Adipocyte (in vitro differentiated cells): ENCODE measurements at regions not wholly inside any gene's neighbourhood (a gene's known extent, or its start where the extent isn't known, plus 50 kb on each side); places are given as distances from the start of the nearest gene placed in this dataset.

Experiments
- DNase-seq: peaks from one replicate; pipeline ENCODE4 v3.0.0-alpha.2; 2015; ENCODE audit warnings: low read depth
- H3K27me3 ChIP-seq: replicated peaks from 2 replicates; pipeline ENCODE4 v1.7.0; 2013; ENCODE audit warnings: mild to moderate bottlenecking, low read length, moderate library complexity; ENCODE audit not compliant: control insufficient read depth, insufficient read depth
- H3K36me3 ChIP-seq: 2 replicates; pipeline ENCODE4 v1.7.0; 2013; ENCODE audit warnings: low read length, mild to moderate bottlenecking, moderate library complexity; ENCODE audit not compliant: control insufficient read depth, insufficient read depth, severe bottlenecking
- H3K4me1 ChIP-seq: 2 replicates; pipeline ENCODE4 v1.7.0; 2013; ENCODE audit warnings: mild to moderate bottlenecking, low read length, moderate library complexity; ENCODE audit not compliant: control insufficient read depth, insufficient read depth
- H3K4me3 ChIP-seq: 2 replicates; pipeline ENCODE4 v1.7.0; 2013; ENCODE audit warnings: mild to moderate bottlenecking, low read length, moderate library complexity
- H3K9ac ChIP-seq: 2 replicates; pipeline ENCODE4 v1.7.0; 2013; ENCODE audit warnings: mild to moderate bottlenecking, low read length, moderate library complexity
- H3K9me3 ChIP-seq: 2 replicates; pipeline ENCODE4 v1.7.0; 2013; ENCODE audit warnings: mild to moderate bottlenecking, low read length, moderate library complexity; ENCODE audit not compliant: control insufficient read depth

DNA sequence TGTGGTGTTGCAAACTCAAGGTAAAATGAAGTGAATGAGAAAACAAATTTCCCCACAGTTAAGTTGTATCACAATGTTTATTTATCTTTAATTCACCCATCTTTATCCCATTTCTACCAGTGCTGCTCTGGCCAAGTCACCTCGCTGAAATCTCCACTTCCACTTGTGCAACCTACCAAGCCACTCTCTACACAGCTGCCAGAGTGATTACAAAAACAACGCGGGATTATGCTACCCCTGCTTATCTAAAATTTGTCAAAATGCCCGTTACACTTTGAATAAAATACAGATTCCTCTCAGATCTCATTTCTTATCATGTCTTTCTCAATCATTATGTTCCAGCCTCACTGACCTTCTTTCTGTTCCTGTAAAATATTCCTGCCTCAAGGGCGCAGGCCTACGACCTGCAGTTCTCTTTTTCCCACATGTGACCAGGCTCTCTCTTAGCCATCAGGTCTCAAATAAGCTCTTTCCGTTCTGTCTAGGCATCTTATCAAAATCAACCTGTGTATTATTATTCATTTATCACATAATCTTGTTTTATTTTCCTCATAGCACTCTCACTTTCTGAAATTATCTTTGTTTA, 95.6 kb downstream of the NTMT2 start:
- Histone ChIP-seq H3K9ac (no peak overlapping the region), H3K27me3 (no peaks in the 10 kb centered on the region), H3K36me3 (no peaks in the 10 kb centered on the region), H3K9me3 (no peaks in the 10 kb centered on the region), H3K4me3 (no peak overlapping the region), H3K4me1 (peaks cover 17% of the 10 kb centered on the region)
- peak; percentile 26 for DNase-seq

DNA sequence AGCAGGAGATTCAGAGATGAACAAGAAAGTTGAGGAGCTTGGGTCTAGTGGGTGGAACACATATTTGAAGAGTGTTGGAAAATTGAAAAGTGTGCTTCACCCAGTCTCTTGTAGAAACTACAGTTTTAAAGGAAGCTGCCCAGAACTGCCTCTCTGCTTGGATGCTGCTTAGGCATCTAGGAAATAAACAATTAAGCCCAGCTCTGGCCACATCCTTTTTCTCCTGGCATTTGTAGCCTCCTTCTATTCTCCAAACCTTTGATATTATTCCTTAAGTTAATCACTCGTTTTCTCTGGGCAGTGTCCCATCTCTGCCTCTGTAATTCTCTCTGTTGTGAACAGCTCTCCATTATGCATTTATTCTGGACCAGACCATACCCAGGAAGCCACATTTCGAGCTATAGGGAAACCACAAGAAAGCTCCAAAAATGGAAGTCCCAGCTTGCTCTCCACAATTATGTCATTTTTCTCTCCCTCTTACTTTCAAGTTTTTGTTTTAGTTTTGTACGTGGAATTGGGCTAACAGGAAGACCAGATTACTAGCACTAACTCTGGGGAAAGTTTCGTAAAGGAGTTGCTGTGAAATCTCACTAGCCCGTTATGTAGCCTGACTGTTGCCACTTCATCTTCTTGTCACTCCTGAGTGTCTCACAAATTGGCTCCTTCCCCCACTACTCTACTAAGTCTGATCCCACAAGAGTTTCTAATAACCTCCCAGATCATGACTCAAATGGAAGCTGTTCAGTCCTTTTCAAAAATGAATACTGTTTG, 102.2 kb downstream of the NTMT2 start:
- DNase-seq: peak; percentile 48
- H3K36me3 ChIP-seq: no peaks in the 10 kb centered on the region
- no peaks in the 10 kb centered on the region for H3K27me3 ChIP-seq
- H3K9me3 ChIP-seq: peaks cover 4% of the 10 kb centered on the region
- peak overlapping the region; percentile 26 for H3K9ac ChIP-seq
- H3K4me3 ChIP-seq: peak overlapping the region; percentile 4
- H3K4me1 ChIP-seq: peaks cover 8% of the 10 kb centered on the region

DNA sequence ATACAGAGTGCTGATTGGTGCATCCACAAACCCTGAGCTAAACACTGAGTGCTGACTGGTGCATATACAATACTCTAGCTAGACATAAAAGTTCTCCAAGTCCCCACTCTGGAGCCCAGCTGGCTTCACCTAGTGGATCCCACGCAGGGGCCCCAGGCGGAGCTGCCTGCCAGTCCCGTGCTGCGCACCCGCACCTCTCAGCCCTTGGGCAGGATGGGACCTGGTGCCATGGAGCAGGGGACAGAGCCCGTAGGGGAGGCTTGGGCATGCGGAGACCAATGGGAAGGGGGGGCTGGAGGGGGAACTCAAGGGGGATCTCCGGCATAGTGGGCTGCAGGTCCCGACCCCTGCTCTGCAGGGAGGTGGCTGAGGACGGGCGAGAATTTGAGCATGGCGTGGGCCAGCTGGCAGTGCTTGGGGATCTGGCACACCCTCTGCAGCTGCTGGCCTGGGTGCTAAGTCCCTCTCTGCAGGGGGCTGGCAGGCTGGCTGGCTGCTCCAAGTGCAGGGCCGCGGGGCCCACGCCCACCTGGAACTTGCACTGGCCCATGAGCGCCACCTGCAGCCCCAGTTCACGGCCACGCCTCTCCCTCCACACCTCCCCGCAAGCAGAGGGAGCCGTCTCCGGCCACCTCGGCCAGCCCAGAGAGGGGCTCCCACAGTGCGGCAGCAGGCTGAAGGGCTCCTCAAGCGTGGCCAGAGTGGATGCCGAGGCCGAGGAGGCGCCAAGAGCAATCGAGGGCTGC, 104.9 kb downstream of the NTMT2 start:
- H3K27me3 ChIP-seq: no peaks in the 10 kb centered on the region

DNA sequence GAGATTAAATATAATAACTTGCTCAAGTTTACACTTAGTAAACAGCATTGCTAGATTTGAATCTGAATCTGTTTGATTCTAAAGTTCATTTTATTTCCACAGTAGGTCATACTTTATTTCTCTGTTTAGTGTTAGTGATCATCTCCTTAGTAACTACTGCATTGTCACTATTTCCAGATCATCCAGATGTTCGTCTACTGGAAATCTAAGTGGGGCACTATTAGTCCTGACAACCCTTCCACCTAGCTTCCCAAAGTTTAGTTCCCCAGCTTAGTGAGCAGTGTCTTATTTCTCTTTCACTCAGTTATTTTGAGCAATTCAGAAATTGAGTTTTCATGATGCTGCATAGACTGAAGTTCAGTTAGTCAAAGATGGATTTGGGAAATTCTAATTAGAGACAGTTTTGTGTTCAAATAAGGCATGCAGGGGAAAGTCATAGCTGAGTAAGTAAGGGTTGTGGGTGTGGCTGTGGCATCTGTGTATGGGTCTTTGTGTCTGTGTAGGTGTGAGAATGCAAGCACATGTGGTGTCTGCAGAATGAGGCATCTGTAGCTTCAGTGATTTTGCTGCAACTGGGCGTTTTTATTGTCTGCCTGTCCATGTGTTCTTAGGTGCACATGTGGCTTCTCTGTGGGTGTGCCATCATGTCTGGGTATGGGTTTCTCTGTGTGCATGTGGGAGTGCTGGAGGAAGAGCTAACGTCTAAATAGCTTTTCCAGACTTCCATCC, 107.3 kb downstream of the NTMT2 start:
- DNase-seq: no peak
- H3K4me1 ChIP-seq: peaks cover 4% of the 10 kb centered on the region
- H3K9me3 ChIP-seq: peaks cover 4% of the 10 kb centered on the region
- H3K36me3 ChIP-seq: no peaks in the 10 kb centered on the region
- no peak overlapping the region for H3K4me3 ChIP-seq
- H3K27me3 ChIP-seq: no peaks in the 10 kb centered on the region
- no peak overlapping the region for H3K9ac ChIP-seq

More for the DNA sequence above, 104.9 kb downstream of the NTMT2 start:
- Histone ChIP-seq H3K9me3 (peaks cover 4% of the 10 kb centered on the region), H3K9ac (no peak overlapping the region), H3K4me3 (no peak overlapping the region), H3K4me1 (peaks cover 8% of the 10 kb centered on the region), H3K36me3 (no peaks in the 10 kb centered on the region)
- DNase-seq: no peak

DNA sequence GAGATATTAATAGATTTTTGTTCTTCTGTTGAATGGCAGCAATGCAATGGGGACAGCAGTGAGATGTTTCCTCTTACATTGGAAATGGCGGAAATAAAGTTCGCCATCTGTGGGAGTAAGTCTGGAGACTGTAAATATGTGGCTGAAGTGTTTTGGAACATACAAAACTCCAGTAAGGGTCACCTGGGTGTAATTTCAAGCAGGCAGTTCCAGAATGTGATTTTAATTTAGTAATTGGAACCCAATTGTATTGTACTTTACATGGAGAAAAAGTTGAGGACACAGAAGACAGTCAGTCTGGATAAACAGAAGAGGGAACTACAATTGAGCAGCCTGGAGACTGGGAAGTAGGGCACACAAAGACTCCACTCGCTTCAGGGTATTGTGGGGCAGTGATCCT, 108.6 kb downstream of the NTMT2 start:
- H3K27me3 ChIP-seq: no peaks in the 10 kb centered on the region
- DNase-seq: no peak
- no peak overlapping the region for H3K9ac ChIP-seq

DNA sequence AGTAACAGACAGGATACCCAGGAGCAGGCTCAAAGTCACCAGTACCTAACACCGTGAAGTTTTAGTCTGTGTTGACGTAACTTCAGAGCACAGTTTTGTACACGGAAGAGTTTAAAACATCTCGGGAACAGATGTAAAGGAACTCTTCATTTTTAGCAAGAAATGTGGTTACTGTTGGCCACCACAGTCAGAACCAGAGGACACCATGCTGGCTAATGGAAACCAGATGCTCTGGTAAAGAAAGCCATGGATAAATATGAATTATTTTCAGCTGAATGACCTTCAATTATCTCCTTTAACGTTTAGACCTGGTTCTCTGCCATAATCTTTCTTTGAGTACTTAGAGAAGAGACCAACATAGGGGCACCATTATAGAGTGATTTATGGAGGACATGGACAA, 115.9 kb downstream of the NTMT2 start:
- Histone ChIP-seq H3K9me3 (no peaks in the 10 kb centered on the region), H3K9ac (no peak overlapping the region), H3K36me3 (no peaks in the 10 kb centered on the region), H3K4me1 (peaks cover 14% of the 10 kb centered on the region), H3K4me3 (peak overlapping the region; percentile 13), H3K27me3 (no peaks in the 10 kb centered on the region)
- peak; percentile 27 for DNase-seq

More for the DNA sequence above, 108.6 kb downstream of the NTMT2 start:
- no peak overlapping the region for H3K4me3 ChIP-seq
- H3K9me3 ChIP-seq: peaks cover 4% of the 10 kb centered on the region
- no peaks in the 10 kb centered on the region for H3K4me1 ChIP-seq
- H3K36me3 ChIP-seq: no peaks in the 10 kb centered on the region

DNA sequence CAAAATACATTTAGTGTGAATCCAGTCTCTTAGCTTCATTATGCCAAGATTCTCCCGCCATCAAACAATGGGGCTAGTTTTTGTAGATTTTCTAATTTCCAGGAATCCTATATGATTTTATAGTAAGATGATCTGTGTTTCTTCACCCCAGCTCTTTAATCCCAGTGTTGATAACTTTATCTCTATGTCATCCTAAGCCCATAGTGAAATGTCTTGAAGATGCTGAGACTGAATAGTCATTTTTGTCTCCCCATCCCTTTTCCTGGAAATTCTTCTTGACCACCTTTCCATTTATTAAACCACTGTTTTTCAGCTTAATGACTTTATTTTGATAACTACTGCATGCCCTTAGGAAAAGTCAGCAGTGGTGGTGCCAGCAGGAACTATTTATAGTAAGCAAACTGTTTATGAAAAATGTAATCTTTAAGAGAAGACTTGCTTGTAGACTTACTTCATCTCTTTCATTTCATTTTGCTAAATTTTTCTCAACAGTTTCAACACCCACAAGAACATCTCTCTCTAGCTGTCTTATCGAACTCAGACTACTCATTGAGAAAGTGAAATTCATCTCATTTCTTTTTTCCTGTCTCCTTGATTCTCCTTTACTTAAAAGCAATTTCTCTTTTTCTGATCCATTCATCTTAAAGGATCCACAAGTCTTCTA, 116.6 kb downstream of the NTMT2 start:
- Histone ChIP-seq H3K27me3 (no peaks in the 10 kb centered on the region), H3K9ac (peak overlapping the region; percentile 32), H3K36me3 (no peaks in the 10 kb centered on the region), H3K4me1 (peaks cover 14% of the 10 kb centered on the region), H3K4me3 (peak overlapping the region; percentile 43), H3K9me3 (no peaks in the 10 kb centered on the region)
- peak; percentile 13 for DNase-seq

DNA sequence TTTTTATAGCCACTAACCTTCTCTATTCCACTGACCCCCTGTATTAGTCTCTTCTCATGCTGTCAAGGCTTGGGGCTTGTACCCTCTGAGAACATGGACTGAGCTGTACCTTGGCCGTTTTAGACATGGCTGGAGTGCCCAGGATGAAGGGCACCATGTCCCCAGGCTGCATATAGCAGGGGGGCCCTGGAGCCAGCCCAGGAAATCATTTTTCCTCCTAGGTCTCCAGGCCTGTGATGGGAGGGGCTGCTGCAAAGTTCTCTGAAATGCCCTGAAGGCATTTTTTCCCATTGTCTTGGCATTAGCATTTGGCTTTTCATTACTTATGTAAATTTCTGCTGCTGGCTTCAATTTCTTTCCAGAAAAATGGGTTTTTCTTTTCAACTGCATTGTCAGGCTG, 119.5 kb downstream of the NTMT2 start:
- Histone ChIP-seq H3K36me3 (no peaks in the 10 kb centered on the region), H3K4me3 (no peak overlapping the region), H3K9ac (no peak overlapping the region), H3K4me1 (peaks cover 14% of the 10 kb centered on the region), H3K27me3 (no peaks in the 10 kb centered on the region), H3K9me3 (no peaks in the 10 kb centered on the region)
- DNase-seq: no peak

DNA sequence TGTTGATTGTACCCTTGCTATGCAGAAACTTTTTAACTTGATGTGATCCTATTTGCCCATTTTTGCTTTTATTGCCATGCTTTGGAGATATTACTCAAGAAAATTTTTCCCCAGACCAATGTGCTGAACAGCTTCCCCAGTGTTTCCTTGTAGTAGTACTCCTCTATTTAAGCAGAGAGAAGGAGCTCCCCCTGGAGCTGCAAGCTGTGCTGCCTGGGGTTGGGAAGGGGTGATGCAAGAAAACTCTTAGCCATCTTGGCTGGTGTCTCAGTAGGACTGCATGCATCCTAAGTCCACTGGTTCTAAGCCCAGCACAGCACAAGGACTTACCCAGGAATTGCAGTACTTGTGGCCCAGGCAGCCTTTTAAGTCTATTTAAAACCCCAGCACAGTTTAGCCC, 121.6 kb downstream of the NTMT2 start:
- Histone ChIP-seq H3K4me1 (peaks cover 8% of the 10 kb centered on the region), H3K9me3 (no peaks in the 10 kb centered on the region), H3K4me3 (no peak overlapping the region), H3K36me3 (no peaks in the 10 kb centered on the region), H3K27me3 (no peaks in the 10 kb centered on the region), H3K9ac (no peak overlapping the region)
- DNase-seq: peak; percentile 12

DNA sequence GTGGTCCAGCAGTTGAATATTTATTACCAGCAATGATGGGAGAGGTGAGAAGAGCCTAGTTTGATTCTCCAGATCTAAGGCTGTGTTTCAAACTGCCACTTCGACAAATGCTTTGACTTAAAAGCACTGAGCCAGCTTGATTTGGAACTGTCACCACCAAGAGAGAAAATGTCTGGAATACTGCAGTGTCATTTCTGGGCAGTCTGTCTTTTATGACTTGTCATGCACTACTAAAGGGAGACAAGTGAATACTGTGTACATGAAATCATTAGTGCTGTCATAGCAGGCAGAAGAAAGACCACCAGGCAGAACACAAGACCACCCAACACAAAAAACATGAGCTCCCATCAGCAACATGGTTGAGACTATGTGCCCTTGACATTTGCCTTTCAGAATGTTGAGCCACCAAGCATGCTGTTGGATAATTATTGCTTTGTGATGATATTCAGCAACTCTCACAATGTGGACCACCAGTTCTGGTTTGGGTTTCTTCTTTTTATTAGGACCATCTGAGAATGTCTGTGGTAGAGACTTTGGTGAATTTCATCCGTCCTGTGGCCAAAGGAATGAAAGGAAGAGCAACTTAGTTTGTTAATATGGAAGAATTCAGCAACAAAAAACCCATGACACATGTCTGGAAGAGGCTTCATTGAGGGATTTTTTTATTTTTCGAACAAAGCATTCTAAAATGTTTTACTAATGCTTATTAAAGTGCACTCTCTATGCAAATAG, 125.8 kb downstream of the NTMT2 start:
- DNase-seq: no peak
- no peaks in the 10 kb centered on the region for H3K36me3 ChIP-seq
- no peak overlapping the region for H3K4me3 ChIP-seq
- H3K27me3 ChIP-seq: no peaks in the 10 kb centered on the region
- no peaks in the 10 kb centered on the region for H3K9me3 ChIP-seq
- no peak overlapping the region for H3K9ac ChIP-seq
- H3K4me1 ChIP-seq: peaks cover 25% of the 10 kb centered on the region
